ENCODE measurements at regions not wholly inside any gene's neighbourhood (a gene's known extent, or its start where the extent isn't known, plus 50 kb on each side); places are given as distances from the start of the nearest gene placed in this dataset.

DNA sequence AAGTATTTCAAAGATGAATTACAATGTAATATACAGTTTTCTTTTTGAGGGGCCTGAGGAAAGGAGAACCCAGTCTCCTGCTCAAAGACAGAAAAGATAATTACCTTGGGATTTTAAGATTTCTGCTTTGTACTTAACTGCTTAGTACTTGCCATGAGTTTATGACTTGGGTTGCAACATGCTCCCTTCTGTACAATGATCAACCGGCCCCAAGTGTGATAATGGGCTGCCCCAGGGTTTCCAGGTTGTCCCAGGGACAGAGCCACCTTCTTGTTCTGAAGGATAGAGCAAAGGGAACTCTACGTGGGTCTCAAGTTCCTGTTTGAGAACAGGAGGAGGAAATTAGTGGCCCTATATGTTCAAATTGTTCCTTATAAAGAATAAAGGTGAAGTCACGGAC, 104.8 kb downstream of the ABHD5 start:
- TF ChIP-seq POLR2A (IDR thresholded peaks at IDR 0.05; ENCODE audit: low read length) (no peak), GATA1 (IDR thresholded peaks at IDR 0.05; ENCODE audit: low read depth, low read length) (no peak)
